Caco-2 (cell line): ENCODE measurements at regions not wholly inside any gene's neighbourhood (a gene's known extent, or its start where the extent isn't known, plus 50 kb on each side); places are given as distances from the start of the nearest gene placed in this dataset.

Experiments
- BruUV-seq: library from RNA; stranded (reverse); fragments of 400-500 nt; replicated peaks from 2 replicates; lab custom pipeline; 2021; lab: Mats Ljungman, UMichigan
- CTCF ChIA-PET: fragments of 300-600 bp; sonication (Branson Sonifier 250); formaldehyde crosslinking; loops from one replicate; lab custom pipeline; 2022; ENCODE audit warnings: antibody characterized with exemption; lab: Charles Lee
- POLR2A ChIA-PET: fragments of 300-600 bp; sonication (Branson Sonifier 250); formaldehyde crosslinking; loops from one replicate; lab custom pipeline; 2022; ENCODE audit warnings: antibody characterized with exemption; lab: Charles Lee
- DNase-seq, 2 experiments: peaks; one replicate each; pipeline versions ENCODE4 v3.0.0 to v3.0.0-alpha.2; 2020 to 2022
- H3K27me3 ChIP-seq: replicated peaks from 2 replicates; pipeline ENCODE4 v1.6.0; 2011; ENCODE audit warnings: low read length; ENCODE audit not compliant: control insufficient read depth, insufficient read depth
- H3K36me3 ChIP-seq: 2 replicates; pipeline ENCODE4 v1.5.1; 2011; ENCODE audit warnings: low read length; ENCODE audit not compliant: control insufficient read depth, insufficient read depth
- H3K4me1 ChIP-seq: fragments of 250-450 bp; sonication (Bioruptor Pico); 2 replicates; pipeline ENCODE4 v1.5.1; 2020; ENCODE audit warnings: mild to moderate bottlenecking
- H3K4me3 ChIP-seq: 2 replicates; pipeline ENCODE4 v1.5.1; 2011; ENCODE audit warnings: low read depth, mild to moderate bottlenecking, control low read depth, low read length
- H3K9me3 ChIP-seq: fragments of 250-450 bp; sonication (Bioruptor Pico); 2 replicates; pipeline ENCODE4 v1.5.1; 2020; ENCODE audit warnings: mild to moderate bottlenecking, moderate library complexity
- H3K27ac Mint-ChIP-seq: one replicate; pipeline ENCODE4 v1.8.0; 2022; ENCODE audit warnings: mixed read lengths; ENCODE audit not compliant: unreplicated experiment
- H3K27me3 Mint-ChIP-seq: one replicate; pipeline ENCODE4 v1.8.0; 2022; ENCODE audit warnings: mixed read lengths; ENCODE audit not compliant: insufficient read depth, unreplicated experiment
- H3K36me3 Mint-ChIP-seq: one replicate; pipeline ENCODE4 v1.8.0; 2022; ENCODE audit warnings: mild to moderate bottlenecking, mixed read lengths; ENCODE audit not compliant: insufficient read depth, unreplicated experiment
- H3K4me1 Mint-ChIP-seq: one replicate; pipeline ENCODE4 v1.8.0; 2022; ENCODE audit warnings: low read depth, mixed read lengths; ENCODE audit not compliant: unreplicated experiment
- H3K4me3 Mint-ChIP-seq: one replicate; pipeline ENCODE4 v1.8.0; 2022; ENCODE audit warnings: mild to moderate bottlenecking, moderate library complexity, mixed read lengths; ENCODE audit not compliant: unreplicated experiment
- H3K9me3 Mint-ChIP-seq: one replicate; pipeline ENCODE4 v1.8.0; 2022; ENCODE audit warnings: mixed read lengths; ENCODE audit not compliant: unreplicated experiment
- intact Hi-C: fragments of 100-400 bp; cut with micrococcal nuclease; formaldehyde crosslinking; loops from one replicate; pipeline ENCODE4 v1.10.0; 2022; ENCODE audit not compliant: unreplicated experiment
- TF ChIP-seq, protein P1 (sequence below), 2 experiments: fragments of 200-600 bp in 1 of 2; IDR thresholded peaks; 1 replicate in 1 of 2; 2 replicates in 1 of 2; pipeline versions ENCODE4 v1.5.1 to v1.8.0; 2011 to 2022; ENCODE audit warnings: antibody characterized with exemption in 1 of 2, control low read depth in 1 of 2, inconsistent platforms in 1 of 2, low read depth in 1 of 2, low read length in 1 of 2, mild to moderate bottlenecking in 1 of 2, moderate library complexity in 1 of 2; ENCODE audit not compliant: insufficient read depth in 1 of 2, severe bottlenecking in 1 of 2, unreplicated experiment in 1 of 2

DNA sequence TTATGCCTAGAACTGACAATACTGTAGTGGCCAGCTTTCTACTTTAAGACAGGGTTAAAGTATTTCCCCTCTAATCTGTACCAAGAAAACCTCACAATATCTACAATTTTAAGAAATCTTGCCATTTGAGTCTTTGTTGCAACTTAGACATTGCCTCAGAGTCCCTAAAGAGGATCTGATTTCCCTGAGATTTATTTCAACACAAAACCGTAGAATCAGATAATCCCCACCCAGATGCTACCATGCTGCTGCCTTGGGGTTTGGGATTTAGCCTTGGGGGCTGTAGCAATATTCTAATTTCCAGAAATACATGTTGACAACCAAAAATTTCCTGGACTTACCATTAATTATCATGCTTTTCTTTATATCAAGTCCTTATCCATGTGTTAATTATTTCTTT lies 50.3 kb upstream of the DENND1B start:
- intact Hi-C loops, result no loop called here
- no peak overlapping the region for H3K4me3 ChIP-seq
- DNase-seq, result no peak
- Mint-ChIP-seq H3K27ac (no peak overlapping the region), H3K9me3 (peaks cover 7% of the 10 kb centered on the region), H3K27me3 (peaks cover 5% of the 10 kb centered on the region), H3K4me1 (no peaks in the 10 kb centered on the region), H3K36me3 (no peaks in the 10 kb centered on the region), H3K4me3 (no peak overlapping the region)
- POLR2A ChIA-PET, result no interaction called here
- no peaks in the 10 kb centered on the region for H3K4me1 ChIP-seq
- TF ChIP-seq, protein P1, sequence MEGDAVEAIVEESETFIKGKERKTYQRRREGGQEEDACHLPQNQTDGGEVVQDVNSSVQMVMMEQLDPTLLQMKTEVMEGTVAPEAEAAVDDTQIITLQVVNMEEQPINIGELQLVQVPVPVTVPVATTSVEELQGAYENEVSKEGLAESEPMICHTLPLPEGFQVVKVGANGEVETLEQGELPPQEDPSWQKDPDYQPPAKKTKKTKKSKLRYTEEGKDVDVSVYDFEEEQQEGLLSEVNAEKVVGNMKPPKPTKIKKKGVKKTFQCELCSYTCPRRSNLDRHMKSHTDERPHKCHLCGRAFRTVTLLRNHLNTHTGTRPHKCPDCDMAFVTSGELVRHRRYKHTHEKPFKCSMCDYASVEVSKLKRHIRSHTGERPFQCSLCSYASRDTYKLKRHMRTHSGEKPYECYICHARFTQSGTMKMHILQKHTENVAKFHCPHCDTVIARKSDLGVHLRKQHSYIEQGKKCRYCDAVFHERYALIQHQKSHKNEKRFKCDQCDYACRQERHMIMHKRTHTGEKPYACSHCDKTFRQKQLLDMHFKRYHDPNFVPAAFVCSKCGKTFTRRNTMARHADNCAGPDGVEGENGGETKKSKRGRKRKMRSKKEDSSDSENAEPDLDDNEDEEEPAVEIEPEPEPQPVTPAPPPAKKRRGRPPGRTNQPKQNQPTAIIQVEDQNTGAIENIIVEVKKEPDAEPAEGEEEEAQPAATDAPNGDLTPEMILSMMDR (IDR thresholded peaks at IDR 0.05; ENCODE audit: insufficient read depth in 1 of 2, low read depth in 1 of 2, low read length in 1 of 2, severe bottlenecking in 1 of 2, unreplicated experiment in 1 of 2), result no peak
- BruUV-seq, result no TSS peak
- CTCF ChIA-PET, result no interaction called here
- H3K27me3 ChIP-seq, result no peaks in the 10 kb centered on the region
- H3K9me3 ChIP-seq, result no peaks in the 10 kb centered on the region
- H3K36me3 ChIP-seq, result no peaks in the 10 kb centered on the region
